Activated T-cell treated with anti-CD3 and anti-CD28 coated beads, Interleukin-2, amount 50 U/mL, for 72 hours (primary cell): ENCODE measurements at regions not wholly inside any gene's neighbourhood (a gene's known extent, or its start where the extent isn't known, plus 50 kb on each side); places are given as distances from the start of the nearest gene placed in this dataset.

Source experiments
- ATAC-seq, 2 donors: fragments of 150-1000 bp; cut with Tn5 transposase; replicated peaks in 1 of 2; 2 replicates each; pipeline ENCODE4 v1.10.0; 2021; ENCODE audit warnings: moderate library complexity in 2 of 2, mild to moderate bottlenecking in 1 of 2
- DNase-seq, 2 donors: peaks; one replicate each; pipeline ENCODE4 v3.0.0; 2021 to 2022; ENCODE audit warnings: mixed read lengths in 1 of 2
- H3K27ac Mint-ChIP-seq: one replicate; pipeline ENCODE4 v1.8.0; 2022; ENCODE audit warnings: mild to moderate bottlenecking, moderate library complexity, mixed read lengths
- H3K27me3 Mint-ChIP-seq: one replicate; pipeline ENCODE4 v1.8.0; 2022; ENCODE audit warnings: low read depth, mixed read lengths
- H3K36me3 Mint-ChIP-seq, 2 donors: one replicate each; pipeline ENCODE4 v1.8.0; 2022; ENCODE audit warnings: mixed read lengths in 2 of 2, mild to moderate bottlenecking in 1 of 2; ENCODE audit not compliant: insufficient read depth in 2 of 2
- H3K4me1 Mint-ChIP-seq: one replicate; pipeline ENCODE4 v1.8.0; 2022; ENCODE audit warnings: low read depth, mixed read lengths
- H3K4me3 Mint-ChIP-seq, 2 donors: one replicate each; pipeline ENCODE4 v1.8.0; 2022; ENCODE audit warnings: mild to moderate bottlenecking in 2 of 2, mixed read lengths in 2 of 2, moderate library complexity in 2 of 2
- H3K9me3 Mint-ChIP-seq, 2 donors: one replicate each; pipeline ENCODE4 v1.8.0; 2022; ENCODE audit warnings: mixed read lengths in 2 of 2

DNA sequence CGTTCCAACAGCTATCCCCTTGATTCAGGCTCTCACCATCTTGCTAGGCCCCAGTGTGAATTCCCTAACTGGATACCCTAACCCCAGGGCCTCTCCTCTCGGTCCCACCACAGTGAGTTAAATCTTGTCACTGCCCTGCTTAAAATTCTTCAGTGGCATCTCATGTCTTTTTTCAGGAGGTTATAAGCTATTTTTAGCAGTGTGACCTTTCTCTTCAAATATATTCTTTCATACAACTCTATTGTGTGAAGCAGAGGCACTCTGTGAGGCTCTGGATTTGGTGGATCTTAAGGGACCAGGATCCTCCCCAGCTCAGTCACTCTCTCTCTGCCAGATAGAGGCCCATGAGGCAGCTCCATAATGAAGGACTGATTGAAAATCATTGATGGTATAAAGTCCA is 760.4 kb downstream of the NTRK3 start:
- H3K27ac Mint-ChIP-seq, result no peak overlapping the region
- H3K27me3 Mint-ChIP-seq, result no peaks in the 10 kb centered on the region
- H3K36me3 Mint-ChIP-seq, result peaks cover 0 to 2% of the 10 kb centered on the region in 2 donors
- no peaks in the 10 kb centered on the region for H3K4me1 Mint-ChIP-seq
- peaks cover 0 to 4% of the 10 kb centered on the region in 2 donors for H3K9me3 Mint-ChIP-seq
- no peak for DNase-seq
- H3K4me3 Mint-ChIP-seq, result no peak overlapping the region
- no peak for ATAC-seq

DNA sequence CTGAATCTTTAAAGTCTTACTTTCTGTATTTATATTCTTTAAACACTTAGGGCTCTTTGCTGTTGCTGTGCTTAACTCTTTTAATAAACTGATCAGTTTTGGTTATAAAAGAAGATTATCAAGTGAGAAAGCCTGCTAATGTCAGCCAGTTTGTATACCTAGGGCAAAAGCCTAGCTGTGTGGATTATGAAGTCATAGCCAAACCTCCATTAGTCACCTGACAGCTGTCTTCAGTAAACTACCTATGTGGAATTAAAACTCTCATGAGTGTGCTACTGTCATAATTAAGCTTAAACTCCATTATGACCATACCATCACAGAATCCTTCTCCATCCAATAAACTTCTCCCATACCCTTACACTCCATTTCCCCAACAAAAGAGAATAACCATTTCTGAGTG is 762.7 kb downstream of the NTRK3 start:
- DNase-seq (no peak), ATAC-seq (no peak)
- Mint-ChIP-seq H3K4me3 (no peak overlapping the region), H3K36me3 (peaks cover 0 to 2% of the 10 kb centered on the region in 2 donors), H3K27me3 (no peaks in the 10 kb centered on the region), H3K4me1 (no peaks in the 10 kb centered on the region), H3K9me3 (peaks cover 3 to 4% of the 10 kb centered on the region in 2 donors), H3K27ac (no peak overlapping the region)

DNA sequence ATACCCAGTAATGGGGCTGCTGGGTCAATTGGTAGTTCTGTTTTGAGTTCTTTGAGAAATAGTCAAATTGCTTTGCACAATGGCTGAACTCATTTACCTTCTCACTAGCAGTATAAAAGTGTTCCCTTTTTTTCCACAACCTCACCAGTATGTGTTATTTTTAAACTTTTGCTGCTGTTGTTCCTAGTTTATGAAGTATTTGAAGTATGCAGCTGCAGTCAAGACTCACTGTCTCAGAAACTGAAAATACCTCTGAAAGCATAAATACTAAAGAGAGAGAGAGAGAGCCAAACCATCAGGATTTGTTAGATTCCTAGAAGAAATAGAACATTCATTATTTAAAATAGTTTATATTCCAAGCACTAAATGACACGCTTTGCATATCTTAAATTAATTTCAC is 764.2 kb downstream of the NTRK3 start:
- Mint-ChIP-seq H3K4me3 (no peak overlapping the region), H3K4me1 (no peaks in the 10 kb centered on the region), H3K27me3 (no peaks in the 10 kb centered on the region), H3K9me3 (peaks cover 3 to 4% of the 10 kb centered on the region in 2 donors), H3K36me3 (peaks cover 0 to 2% of the 10 kb centered on the region in 2 donors), H3K27ac (no peak overlapping the region)
- DNase-seq (no peak), ATAC-seq (no peak)

DNA sequence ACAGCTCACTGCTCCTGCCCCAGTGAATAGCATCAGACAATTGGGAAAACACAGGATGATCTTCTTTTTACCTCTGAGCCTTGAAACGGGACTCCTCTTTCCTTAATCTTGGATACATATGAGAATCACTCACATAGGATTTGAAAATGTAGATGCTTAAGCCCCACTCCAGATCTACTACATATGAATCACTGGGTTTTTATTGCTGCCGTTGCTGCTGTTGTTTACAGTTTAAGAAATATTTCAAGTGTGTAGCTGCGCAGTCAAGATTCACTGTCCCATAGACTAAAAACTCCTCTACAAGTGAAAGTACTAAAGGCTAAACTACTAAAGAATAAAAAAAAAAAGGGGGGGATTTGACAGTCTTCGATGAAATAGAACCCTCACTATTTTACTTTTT is 765.9 kb downstream of the NTRK3 start:
- H3K27me3 Mint-ChIP-seq, result no peaks in the 10 kb centered on the region
- H3K36me3 Mint-ChIP-seq, result peaks cover 0 to 2% of the 10 kb centered on the region in 2 donors
- ATAC-seq, result no peak
- H3K9me3 Mint-ChIP-seq, result peaks cover 3 to 4% of the 10 kb centered on the region in 2 donors
- H3K27ac Mint-ChIP-seq, result no peak overlapping the region
- no peaks in the 10 kb centered on the region for H3K4me1 Mint-ChIP-seq
- DNase-seq, result no peak
- no peak overlapping the region for H3K4me3 Mint-ChIP-seq

DNA sequence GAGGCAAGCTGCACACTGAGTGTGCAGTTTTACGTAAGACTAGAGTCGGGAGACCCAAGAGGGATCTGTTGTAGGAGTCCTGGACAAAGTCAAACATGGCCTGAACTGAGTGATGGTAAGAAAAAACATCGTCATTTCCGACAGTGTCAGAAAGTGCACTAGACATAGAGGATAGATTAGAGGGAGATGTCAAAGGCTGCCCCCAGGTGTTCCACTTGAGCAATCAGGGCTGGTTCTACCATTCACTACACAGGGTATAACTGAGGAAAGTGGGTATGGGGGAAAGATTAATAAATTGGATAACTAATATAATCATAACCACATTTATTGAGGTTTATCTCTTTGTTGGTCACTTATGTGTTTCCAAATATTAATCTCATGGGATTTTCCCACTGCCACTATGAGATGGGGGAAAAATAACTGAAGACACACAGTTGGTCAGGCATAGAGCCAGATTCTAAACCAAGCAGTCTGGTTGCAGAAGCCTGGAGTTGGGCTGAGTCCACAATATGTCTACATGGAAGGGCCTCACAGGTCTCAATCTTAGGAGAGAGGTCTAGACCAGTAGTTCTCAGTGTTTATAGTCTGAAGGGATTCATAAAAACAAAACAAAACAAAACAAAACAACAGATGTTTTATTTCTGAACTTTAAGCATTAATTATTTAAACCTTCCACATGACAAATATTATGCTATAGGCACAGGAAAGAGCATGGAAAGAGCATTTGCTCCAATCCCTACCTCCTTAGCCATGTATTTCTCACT is 766.5 kb downstream of the NTRK3 start:
- ATAC-seq (no peak), DNase-seq (no peak)
- Mint-ChIP-seq H3K9me3 (peaks cover 2 to 3% of the 10 kb centered on the region in 2 donors), H3K4me3 (no peak overlapping the region), H3K36me3 (no peaks in the 10 kb centered on the region), H3K4me1 (no peaks in the 10 kb centered on the region), H3K27ac (no peak overlapping the region), H3K27me3 (no peaks in the 10 kb centered on the region)

DNA sequence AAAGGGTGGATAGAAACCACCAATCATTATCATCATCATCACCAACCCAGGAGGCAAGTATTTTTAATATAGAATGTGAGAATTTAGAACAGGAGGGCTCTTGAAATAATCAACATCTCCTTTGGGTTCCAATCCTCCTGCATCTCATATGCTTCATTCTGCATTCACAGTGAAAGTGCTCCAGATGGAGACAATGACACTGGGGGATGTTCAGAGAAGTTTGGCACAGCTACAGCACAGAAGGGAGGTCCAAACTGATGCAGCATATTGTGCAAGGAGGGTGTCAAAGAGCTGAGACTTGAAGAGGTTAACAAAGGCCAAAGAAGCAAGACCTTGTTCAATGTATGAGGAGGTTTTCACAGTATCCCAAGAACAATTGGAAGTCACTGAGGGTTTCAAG is 767.1 kb downstream of the NTRK3 start:
- H3K4me1 Mint-ChIP-seq, result no peaks in the 10 kb centered on the region
- no peaks in the 10 kb centered on the region for H3K36me3 Mint-ChIP-seq
- DNase-seq (no peak), ATAC-seq (no peak)
- peaks cover 2 to 3% of the 10 kb centered on the region in 2 donors for H3K9me3 Mint-ChIP-seq
- H3K27me3 Mint-ChIP-seq, result no peaks in the 10 kb centered on the region
- H3K27ac Mint-ChIP-seq, result no peak overlapping the region
- no peak overlapping the region for H3K4me3 Mint-ChIP-seq

DNA sequence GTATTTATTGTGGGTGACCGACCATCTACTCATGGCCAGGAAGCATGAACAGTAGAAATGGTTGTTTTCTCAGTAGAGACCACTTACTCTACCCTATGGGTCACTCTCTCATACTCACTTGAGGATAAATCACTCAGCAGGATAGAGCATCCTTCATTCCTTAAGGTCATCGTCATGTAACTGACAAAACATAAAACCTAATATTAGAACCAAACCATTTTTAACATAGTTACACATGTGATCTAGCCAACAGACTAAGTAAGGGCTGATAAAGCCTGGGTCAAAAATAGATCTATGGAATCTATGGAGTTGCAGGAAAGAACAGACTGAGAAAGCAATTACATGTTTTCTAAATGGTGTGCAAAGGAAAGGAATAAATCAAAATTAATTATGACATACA is 769.1 kb downstream of the NTRK3 start:
- DNase-seq (no peak), ATAC-seq (no peak)
- Mint-ChIP-seq H3K27ac (no peak overlapping the region), H3K27me3 (no peaks in the 10 kb centered on the region), H3K36me3 (no peaks in the 10 kb centered on the region), H3K9me3 (peaks cover 2 to 3% of the 10 kb centered on the region in 2 donors), H3K4me1 (no peaks in the 10 kb centered on the region), H3K4me3 (no peak overlapping the region)

DNA sequence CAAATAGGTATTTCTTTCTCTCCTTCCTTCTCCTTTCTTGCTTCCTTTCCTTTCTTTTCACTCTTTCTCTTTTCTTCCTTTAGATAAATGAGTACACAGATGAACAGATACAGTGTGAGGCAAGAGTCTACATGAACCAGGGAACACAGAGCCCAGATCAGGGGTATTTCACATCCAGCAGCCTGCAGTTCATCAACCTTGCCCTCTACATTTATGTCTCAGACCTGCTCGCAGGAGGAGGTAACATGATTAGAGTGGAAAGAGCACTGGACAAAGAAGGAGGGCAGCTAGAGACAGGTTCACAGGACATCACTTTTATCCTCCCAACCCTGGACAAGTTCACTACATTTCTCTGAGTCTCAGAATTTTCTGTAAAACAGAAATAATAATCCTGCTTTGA is 773.1 kb downstream of the NTRK3 start:
- no peaks in the 10 kb centered on the region for H3K4me1 Mint-ChIP-seq

DNA sequence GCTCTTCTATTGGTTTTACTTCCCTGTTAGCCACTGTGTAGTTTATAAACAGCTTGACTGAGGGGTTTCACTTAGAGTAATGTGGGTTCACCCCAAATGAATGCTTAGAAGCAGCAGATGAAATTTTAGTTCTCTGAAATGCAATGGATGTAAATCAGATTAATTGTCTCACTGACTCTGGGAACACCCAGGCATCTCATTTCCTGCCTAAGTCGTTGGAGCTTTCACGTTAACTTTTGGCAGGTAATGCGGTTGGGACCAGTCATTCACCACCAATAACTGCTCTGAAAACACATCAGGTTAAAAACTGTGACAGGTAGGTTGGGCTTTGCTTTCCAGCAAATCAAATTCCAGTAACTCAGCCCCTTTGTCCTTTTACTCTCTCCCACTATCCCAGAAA is 775.4 kb downstream of the NTRK3 start:
- Mint-ChIP-seq H3K4me3 (no peak overlapping the region), H3K9me3 (peaks cover 4 to 5% of the 10 kb centered on the region in 2 donors), H3K27me3 (no peaks in the 10 kb centered on the region), H3K36me3 (no peaks in the 10 kb centered on the region), H3K27ac (no peak overlapping the region), H3K4me1 (no peaks in the 10 kb centered on the region)
- no peak for DNase-seq
- no peak for ATAC-seq

More for the DNA sequence above, 773.1 kb downstream of the NTRK3 start:
- Mint-ChIP-seq H3K36me3 (no peaks in the 10 kb centered on the region), H3K27me3 (no peaks in the 10 kb centered on the region), H3K4me3 (no peak overlapping the region), H3K27ac (no peak overlapping the region), H3K9me3 (peaks cover 4 to 5% of the 10 kb centered on the region in 2 donors)
- ATAC-seq, result no peak
- no peak for DNase-seq

DNA sequence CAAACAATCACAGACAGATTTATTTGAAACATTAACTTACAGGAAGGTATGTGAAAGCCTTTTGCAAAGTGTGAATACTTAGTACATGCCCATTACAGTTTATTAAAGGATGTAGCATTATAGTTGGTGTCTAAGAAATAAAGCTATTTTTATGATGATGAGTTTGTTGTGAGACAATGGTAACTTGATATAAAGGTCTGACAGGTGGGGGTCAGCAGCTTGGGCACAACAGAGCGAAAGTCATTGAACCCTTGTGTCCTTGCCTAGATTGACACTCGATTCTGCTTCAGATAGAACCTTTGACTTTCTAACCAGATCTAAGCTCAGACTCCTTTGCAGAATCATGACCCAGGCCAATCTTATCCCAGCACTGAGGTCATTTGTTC is 777.9 kb downstream of the NTRK3 start:
- no peaks in the 10 kb centered on the region for H3K4me1 Mint-ChIP-seq
- no peak for ATAC-seq
- H3K27me3 Mint-ChIP-seq, result no peaks in the 10 kb centered on the region

DNA sequence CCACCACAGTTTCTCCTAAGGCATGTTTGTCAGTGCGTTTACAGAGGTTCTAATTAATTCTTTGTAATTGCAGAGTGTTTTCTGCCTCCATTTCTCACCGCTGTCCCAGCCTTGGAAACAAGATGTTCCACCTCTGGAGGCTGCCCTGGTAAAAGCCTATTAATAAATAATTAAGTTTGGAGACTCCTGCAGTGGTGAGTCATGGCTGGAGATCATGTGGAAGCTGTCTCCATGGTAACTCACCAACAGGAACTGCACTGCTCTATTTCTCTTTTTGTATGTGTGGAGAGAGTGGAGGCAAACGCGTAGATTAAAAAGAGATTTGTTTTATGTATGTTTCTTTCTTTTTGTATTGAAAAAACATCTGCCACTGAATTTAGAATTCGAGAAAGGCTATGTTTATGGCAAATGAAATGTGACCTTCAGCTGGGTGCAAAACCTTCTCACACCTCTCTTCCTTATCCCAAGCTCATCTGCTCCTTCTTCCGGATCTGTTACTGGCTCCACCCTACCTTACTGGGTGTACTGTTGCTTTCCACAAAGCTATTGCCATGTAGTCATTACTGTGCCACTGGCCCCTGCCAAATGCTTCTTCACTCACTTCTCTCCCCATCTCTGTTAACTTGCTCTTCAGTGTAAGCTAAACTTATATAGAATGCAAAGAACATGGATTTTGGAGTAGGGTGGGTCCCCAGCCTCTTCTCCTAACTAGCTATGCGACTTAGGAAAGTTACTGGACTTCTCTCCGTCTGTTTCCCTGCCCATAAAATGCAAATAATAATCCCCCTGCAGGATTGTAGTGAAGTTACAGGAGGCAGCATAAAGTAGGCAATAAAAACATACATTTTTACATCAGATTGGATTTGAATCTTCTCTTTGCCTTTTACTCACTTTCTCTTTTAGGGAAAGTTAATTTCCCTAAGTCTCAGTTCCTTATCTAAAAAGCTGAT is 778.5 kb downstream of the NTRK3 start:
- H3K27me3 Mint-ChIP-seq, result no peaks in the 10 kb centered on the region
- no peak overlapping the region for H3K4me3 Mint-ChIP-seq
- H3K9me3 Mint-ChIP-seq, result peaks cover 4 to 5% of the 10 kb centered on the region in 2 donors
- H3K36me3 Mint-ChIP-seq, result no peaks in the 10 kb centered on the region
- ATAC-seq, result no peak
- no peaks in the 10 kb centered on the region for H3K4me1 Mint-ChIP-seq
- no peak for DNase-seq
- no peak overlapping the region for H3K27ac Mint-ChIP-seq

More for the DNA sequence above, 777.9 kb downstream of the NTRK3 start:
- no peak overlapping the region for H3K27ac Mint-ChIP-seq
- H3K36me3 Mint-ChIP-seq, result no peaks in the 10 kb centered on the region
- H3K9me3 Mint-ChIP-seq, result peaks cover 4 to 5% of the 10 kb centered on the region in 2 donors
- no peak for DNase-seq
- no peak overlapping the region for H3K4me3 Mint-ChIP-seq

DNA sequence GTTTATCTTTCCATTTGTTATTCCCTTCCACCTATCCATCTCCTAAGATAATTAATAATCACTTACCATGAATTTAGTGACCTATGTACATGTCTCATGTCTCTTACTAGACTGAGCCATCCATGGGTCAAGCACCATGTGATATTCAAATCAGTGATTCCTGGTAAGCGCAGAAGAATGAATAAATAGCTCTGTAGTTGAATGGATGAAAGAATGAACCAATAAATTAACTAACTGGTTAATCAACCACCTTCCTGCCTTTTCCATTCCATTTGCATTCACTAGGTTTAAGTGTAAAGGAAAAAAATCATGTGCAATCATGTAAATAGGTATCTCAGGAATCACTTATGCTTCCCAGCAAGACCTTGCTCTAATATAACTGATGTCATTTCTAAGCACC is 779.5 kb downstream of the NTRK3 start:
- no peaks in the 10 kb centered on the region for H3K27me3 Mint-ChIP-seq

DNA sequence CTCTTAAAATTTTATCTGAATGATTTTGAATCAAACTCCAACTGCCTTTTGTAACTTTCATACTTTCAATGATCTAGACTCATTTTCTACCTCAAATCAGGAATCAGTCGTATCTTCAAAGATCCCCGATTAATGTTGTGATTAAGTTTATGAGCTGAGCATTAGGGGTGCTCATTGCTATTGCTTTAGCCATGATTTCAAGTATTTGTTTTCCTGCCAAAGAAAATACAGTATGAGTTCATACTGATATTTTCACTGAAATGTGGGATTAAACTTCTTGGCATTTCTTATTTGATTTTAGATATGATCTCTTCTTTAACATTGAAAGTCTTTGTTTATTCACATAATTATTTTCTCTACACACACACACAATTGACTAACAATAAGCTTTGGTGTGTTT is 785.6 kb downstream of the NTRK3 start:
- no peak for DNase-seq
- no peaks in the 10 kb centered on the region for H3K27me3 Mint-ChIP-seq

More for the DNA sequence above, 779.5 kb downstream of the NTRK3 start:
- no peak overlapping the region for H3K4me3 Mint-ChIP-seq
- ATAC-seq (no peak), DNase-seq (no peak)
- no peak overlapping the region for H3K27ac Mint-ChIP-seq
- peaks cover 2 to 3% of the 10 kb centered on the region in 2 donors for H3K9me3 Mint-ChIP-seq
- no peaks in the 10 kb centered on the region for H3K36me3 Mint-ChIP-seq
- no peaks in the 10 kb centered on the region for H3K4me1 Mint-ChIP-seq

More for the DNA sequence above, 785.6 kb downstream of the NTRK3 start:
- H3K9me3 Mint-ChIP-seq, result peaks cover 0 to 4% of the 10 kb centered on the region in 2 donors
- H3K36me3 Mint-ChIP-seq, result no peaks in the 10 kb centered on the region
- H3K4me1 Mint-ChIP-seq, result no peaks in the 10 kb centered on the region
- H3K27ac Mint-ChIP-seq, result no peak overlapping the region
- H3K4me3 Mint-ChIP-seq, result no peak overlapping the region
- ATAC-seq, result no peak
